HUES64 (cell line): ENCODE measurements at regions not wholly inside any gene's neighbourhood (a gene's known extent, or its start where the extent isn't known, plus 50 kb on each side); places are given as distances from the start of the nearest gene placed in this dataset.
"Not testable (repeated sequence)": the region's sequence is repeated elsewhere in the genome, so short reads cannot be mapped to it uniquely, and the experiment has no call there.

ENCODE experiments used
- H3K27ac ChIP-seq: 2 replicates; pipeline ENCODE4 v1.7.0; 2013; ENCODE audit warnings: low read depth, low read length, inconsistent platforms
- H3K27me3 ChIP-seq: 2 replicates; pipeline ENCODE4 v1.6.1; 2013; ENCODE audit warnings: mild to moderate bottlenecking, low read length; ENCODE audit not compliant: insufficient read depth
- H3K36me3 ChIP-seq: 2 replicates; pipeline ENCODE4 v1.6.1; 2013; ENCODE audit warnings: mild to moderate bottlenecking, low read length; ENCODE audit not compliant: insufficient read depth
- H3K4me1 ChIP-seq: 2 replicates; pipeline ENCODE4 v1.6.1; 2013; ENCODE audit warnings: mild to moderate bottlenecking, low read length, moderate library complexity; ENCODE audit not compliant: insufficient read depth
- H3K4me3 ChIP-seq: 2 replicates; pipeline ENCODE4 v1.5.1; 2013; ENCODE audit warnings: mild to moderate bottlenecking, low read length, moderate library complexity
- H3K9ac ChIP-seq: 2 replicates; pipeline ENCODE4 v1.6.1; 2013; ENCODE audit warnings: mild to moderate bottlenecking, low read depth, low read length
- H3K9me3 ChIP-seq: 2 replicates; pipeline ENCODE4 v1.6.1; 2013; ENCODE audit warnings: low read depth, low read length; ENCODE audit not compliant: insufficient read depth
- WGBS: fragments of 150-250, 120-280 bp; methylation state at CpG from one replicate; pipeline ENCODE4 v1.1.7; 2013; ENCODE audit warnings: missing lambda C conversion rate; 5-methylcytosine and 5-hydroxymethylcytosine counted together

DNA sequence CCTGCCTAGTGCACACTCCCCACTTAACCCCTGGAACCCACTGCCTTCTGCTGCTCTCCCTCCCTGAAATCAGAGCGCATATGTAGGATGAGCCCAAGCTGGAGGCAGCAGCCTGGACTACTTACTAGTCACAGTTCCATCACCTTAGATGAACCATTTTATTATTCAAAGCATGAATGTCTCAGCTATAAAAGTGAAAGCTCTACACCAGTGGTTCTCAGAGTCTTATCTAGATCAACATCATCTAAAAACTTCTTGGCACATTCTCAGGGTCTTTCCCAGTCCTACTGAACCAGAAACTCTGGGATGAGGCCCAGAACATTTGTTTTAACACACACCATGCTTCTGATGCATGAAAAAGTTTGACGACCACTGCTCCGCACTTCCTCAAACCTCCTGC is 100.3 kb upstream of the ANK3 start:
- Histone ChIP-seq H3K27ac (no peak overlapping the region), H3K9me3 (no peaks in the 10 kb centered on the region), H3K4me1 (no peaks in the 10 kb centered on the region), H3K36me3 (no peaks in the 10 kb centered on the region), H3K9ac (no peak overlapping the region), H3K27me3 (no peaks in the 10 kb centered on the region), H3K4me3 (no peak overlapping the region)
- 93% methylated on average over 3 of the region's 3 CpGs for WGBS

DNA sequence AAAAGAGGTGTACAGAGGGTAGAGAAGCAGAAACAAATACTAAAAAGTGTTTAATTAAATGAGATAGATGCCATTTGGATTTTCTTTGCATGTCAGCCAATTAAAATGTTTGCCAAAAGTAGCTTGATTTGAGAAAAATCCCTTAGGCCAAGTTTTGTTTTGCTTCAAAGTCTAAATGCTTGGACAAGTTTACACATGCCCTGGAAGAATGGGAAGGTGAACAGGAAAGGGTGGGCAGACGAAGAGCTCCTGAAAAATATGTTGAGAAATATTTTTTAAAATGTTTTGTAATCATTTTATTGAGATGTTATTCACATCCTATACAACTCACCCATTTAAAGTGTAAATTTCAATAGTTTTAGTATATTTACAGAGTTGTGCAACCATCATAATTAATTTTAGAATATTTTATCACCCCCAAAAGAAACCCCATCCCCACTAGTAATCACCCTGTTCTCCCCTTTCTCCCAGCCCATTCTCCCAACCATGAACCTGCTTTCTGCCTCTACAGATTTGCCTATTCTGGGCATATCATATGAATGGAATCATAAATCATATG is 98.5 kb upstream of the ANK3 start:
- 100% methylated on average over 1 of the region's 1 CpG for WGBS
- H3K27me3 ChIP-seq = no peaks in the 10 kb centered on the region
- H3K9ac ChIP-seq = no peak overlapping the region
- H3K27ac ChIP-seq = no peak overlapping the region
- no peaks in the 10 kb centered on the region for H3K9me3 ChIP-seq
- H3K4me1 ChIP-seq = no peaks in the 10 kb centered on the region
- H3K4me3 ChIP-seq = no peak overlapping the region
- no peaks in the 10 kb centered on the region for H3K36me3 ChIP-seq

DNA sequence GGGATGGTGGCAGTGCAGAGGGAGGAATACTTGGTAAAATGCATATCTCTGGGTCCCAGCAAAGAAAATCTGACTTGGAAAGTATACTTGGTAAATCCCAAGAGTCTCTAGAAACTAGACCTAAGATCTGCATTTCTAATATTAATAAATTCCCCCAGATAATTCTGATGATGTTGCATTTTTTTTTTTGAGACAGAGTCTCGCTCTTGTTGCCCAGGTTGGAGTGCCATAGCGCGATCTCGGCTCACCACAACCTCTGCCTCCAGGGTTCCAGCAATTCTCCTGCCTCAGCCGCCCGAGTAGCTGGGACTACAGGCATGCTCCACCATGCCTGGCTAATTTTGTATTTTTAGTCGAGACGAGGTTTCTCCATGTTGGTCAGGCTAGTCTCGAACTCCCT is 97.9 kb upstream of the ANK3 start:
- Histone ChIP-seq H3K27me3 (no peaks in the 10 kb centered on the region), H3K27ac (no peak overlapping the region), H3K4me3 (no peak overlapping the region), H3K36me3 (no peaks in the 10 kb centered on the region), H3K9ac (no peak overlapping the region), H3K4me1 (no peaks in the 10 kb centered on the region), H3K9me3 (no peaks in the 10 kb centered on the region)
- 86% methylated on average over 9 of the region's 9 CpGs for WGBS

DNA sequence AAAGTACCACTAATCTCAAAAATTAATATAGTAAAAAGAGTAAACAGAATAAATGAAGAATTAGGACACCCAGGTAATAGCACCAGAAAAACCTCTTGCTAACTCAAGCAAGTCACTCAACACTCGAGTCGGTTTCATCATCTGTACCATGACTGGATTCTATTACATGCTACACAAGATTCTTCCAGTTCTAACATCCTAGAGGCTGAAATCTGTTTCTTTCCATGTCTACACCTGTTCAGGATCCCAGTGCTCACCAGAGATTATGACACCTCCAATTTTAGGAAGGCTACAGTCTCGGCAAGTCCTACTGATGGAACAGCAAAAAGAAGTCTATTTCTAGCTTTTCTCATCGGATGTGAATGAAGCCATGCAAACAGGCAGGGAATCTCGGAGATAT is 95.3 kb upstream of the ANK3 start:
- 0 out of 2 replicates have a peak, but pooled peaks cover under 1% of the 10 kb centered on the region for H3K4me1 ChIP-seq
- no peaks in the 10 kb centered on the region for H3K9me3 ChIP-seq
- no peaks in the 10 kb centered on the region for H3K27me3 ChIP-seq
- H3K9ac ChIP-seq = no peak overlapping the region
- no peak overlapping the region for H3K27ac ChIP-seq
- WGBS = 93% methylated on average over 5 of the region's 5 CpGs
- no peaks in the 10 kb centered on the region for H3K36me3 ChIP-seq
- no peak overlapping the region for H3K4me3 ChIP-seq

DNA sequence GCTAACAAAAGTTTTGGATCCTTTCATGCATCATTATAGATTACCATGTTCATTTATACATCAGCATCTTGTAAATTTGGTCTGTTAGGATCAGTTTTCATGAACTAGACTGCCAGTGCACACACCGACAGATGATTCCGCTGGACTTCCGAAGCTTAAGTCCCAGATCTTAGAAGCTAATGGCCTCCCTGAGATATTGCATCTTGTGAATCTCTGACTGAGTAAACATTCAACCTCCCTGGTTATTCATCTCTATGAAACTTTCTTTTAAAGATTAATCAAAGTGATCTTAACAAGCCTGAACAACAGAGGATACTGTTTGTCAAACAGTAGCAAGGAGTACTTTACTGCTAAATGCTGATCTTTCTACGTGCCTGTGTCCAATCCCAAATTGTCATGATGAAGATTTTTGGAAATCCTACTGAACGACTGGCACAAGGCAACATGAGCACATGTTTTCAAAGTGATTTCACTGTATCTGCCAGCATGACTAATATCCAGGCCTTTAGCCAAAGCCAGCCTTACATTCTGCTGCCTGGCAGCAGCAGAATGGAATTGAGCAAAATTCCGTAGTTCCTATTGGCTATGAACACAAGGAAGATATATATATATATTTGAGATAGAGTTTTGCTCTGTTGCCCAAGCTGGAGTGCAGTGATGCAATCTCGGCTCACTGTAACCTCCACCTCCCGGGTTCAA is 91.3 kb upstream of the ANK3 start:
- Histone ChIP-seq H3K36me3 (no peaks in the 10 kb centered on the region), H3K27ac (no peak overlapping the region), H3K9ac (no peak overlapping the region), H3K27me3 (no peaks in the 10 kb centered on the region), H3K9me3 (no peaks in the 10 kb centered on the region), H3K4me3 (no peak overlapping the region), H3K4me1 (peaks cover 12% of the 10 kb centered on the region)
- WGBS = 96% methylated on average over 8 of the region's 8 CpGs

DNA sequence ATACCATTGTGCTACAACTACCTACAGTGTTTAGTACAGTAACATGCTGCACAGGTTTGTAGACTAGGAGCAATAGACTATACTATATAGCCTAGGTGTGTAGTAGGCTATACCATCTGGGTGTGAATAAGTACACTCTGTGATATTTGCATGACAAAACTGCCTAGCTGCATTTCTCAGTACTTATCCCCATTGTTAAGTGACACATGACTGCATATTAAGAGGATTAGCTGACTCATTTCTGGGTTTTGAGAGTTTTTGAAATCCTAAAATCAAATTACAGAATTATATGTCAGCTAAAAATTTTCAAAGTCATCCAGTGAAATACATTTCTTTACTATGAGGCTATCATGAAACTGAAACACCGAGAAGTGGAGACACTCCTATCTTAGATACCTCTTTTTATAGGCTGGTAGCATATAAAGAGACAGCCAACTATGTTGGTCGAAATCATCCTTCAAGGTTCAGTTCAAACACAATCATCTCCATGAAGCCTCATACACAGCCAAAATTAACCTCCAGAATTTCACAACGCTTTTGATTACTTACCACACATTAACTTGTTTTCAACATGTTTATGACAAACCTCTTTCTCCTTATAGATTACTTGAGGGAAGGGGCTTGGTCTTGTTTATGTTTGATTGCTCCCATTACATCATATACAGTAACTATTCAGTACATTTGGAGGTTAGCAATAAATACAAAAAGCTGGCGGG is 89.8 kb upstream of the ANK3 start:
- Histone ChIP-seq H3K9me3 (no peaks in the 10 kb centered on the region), H3K36me3 (no peaks in the 10 kb centered on the region), H3K27ac (no peak overlapping the region), H3K27me3 (no peaks in the 10 kb centered on the region), H3K4me1 (peaks cover 12% of the 10 kb centered on the region), H3K9ac (no peak overlapping the region), H3K4me3 (no peak overlapping the region)
- 93% methylated on average over 4 of the region's 4 CpGs for WGBS

DNA sequence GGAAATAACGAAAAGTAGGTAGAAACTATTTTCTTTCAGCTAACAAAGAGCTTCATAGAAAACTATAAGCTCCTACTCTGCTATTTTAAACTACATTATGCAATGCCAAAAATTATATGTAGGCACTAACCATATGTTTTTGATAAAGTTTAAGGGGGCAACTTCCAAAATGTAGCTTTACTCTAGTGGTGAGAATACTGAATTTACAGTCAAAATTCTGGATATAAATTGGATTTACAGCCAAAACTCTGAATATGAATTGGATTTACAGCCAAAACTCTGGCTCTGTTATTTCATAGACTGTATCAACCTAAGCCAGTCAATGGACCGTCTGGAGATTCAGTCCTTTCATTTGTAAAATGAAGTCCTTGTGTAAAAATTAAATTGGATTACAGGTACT is 86.8 kb upstream of the ANK3 start:
- Histone ChIP-seq H3K27me3 (no peaks in the 10 kb centered on the region), H3K4me1 (peaks cover 12% of the 10 kb centered on the region), H3K9me3 (no peaks in the 10 kb centered on the region), H3K36me3 (no peaks in the 10 kb centered on the region), H3K4me3 (no peak overlapping the region), H3K9ac (no peak overlapping the region), H3K27ac (no peak overlapping the region)
- 100% methylated on average over 2 of the region's 2 CpGs for WGBS

DNA sequence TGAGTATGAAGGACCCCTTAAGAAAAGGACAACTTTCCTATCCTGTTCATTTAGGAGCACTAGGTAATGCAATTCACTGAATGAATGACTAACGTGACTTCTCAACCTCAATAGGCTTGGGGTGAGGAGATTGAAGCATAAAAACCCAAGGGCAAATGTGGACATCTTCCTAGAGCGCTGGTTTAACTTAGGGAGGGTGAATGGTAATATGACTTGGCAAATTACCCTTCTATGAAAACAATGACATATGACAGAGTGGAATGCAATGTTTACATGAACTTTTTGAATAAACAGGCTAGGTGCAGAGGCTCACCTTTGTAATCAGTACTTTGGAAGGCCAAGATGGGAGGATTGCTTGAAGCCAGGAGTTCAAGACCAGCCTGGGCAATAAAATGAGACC is 83.9 kb upstream of the ANK3 start:
- H3K4me1 ChIP-seq = no peaks in the 10 kb centered on the region
- no peak overlapping the region for H3K4me3 ChIP-seq
- H3K9ac ChIP-seq = no peak overlapping the region
- H3K27me3 ChIP-seq = no peaks in the 10 kb centered on the region
- H3K27ac ChIP-seq = no peak overlapping the region
- no peaks in the 10 kb centered on the region for H3K9me3 ChIP-seq
- 100% methylated on average over 2 of the region's 2 CpGs for WGBS
- no peaks in the 10 kb centered on the region for H3K36me3 ChIP-seq

DNA sequence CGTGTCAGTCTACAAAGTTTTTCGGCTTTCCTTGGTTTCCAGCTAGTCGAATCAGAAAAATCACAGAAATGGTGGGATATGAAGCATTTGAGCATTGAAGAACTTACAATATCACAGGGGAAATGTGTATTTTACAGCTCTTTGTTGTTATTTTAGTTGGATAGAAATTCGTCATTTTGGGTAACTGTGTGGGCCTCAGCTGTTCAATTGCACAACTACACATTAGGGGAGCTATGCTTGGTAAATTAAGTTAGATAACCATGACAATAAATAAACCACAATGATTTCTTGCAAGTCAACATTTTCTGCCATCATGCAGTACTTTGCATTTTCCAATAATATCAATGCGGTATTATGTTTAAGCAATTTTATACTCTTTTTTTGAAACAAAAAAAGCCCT is 80.4 kb upstream of the ANK3 start:
- Histone ChIP-seq H3K4me1 (no peaks in the 10 kb centered on the region), H3K27ac (no peak overlapping the region), H3K9me3 (no peaks in the 10 kb centered on the region), H3K27me3 (no peaks in the 10 kb centered on the region), H3K4me3 (no peak overlapping the region), H3K9ac (no peak overlapping the region), H3K36me3 (no peaks in the 10 kb centered on the region)
- WGBS = 98% methylated on average over 4 of the region's 5 CpGs

DNA sequence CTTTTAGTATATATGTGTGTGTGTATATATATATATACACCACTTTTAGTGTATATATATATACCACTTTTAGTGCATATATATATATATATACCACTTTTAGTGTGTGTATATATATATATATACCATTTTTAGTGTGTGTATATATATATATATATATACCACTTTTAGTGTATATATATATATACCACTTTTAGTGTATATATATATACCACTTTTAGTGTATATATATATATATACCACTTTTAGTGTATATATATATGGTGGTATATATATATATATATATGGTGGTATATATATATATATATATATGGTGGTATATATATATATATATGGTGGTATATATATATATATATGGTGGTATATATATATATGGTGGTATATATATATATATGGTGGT is 79.5 kb upstream of the ANK3 start:
- not testable (repeated sequence) for H3K9ac ChIP-seq, H3K4me3 ChIP-seq, H3K4me1 ChIP-seq, H3K36me3 ChIP-seq, H3K27me3 ChIP-seq, H3K27ac ChIP-seq, H3K9me3 ChIP-seq

DNA sequence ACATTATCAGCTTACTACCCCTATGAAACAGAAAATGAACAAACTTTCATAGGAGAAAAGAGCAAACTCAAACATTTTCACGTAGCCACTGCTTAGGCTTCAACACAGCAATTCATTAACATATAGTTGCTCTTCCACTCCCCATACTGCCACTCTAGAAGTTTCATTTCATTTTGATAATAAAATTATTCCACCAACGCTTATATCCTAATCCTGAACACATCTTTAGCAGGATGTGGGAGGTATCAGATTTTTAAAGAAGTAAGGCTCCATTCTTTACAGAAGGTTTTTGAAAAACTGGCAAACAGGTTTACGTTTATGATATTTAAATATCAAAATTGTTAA is 77.5 kb upstream of the ANK3 start:
- Histone ChIP-seq H3K27me3 (no peaks in the 10 kb centered on the region), H3K9ac (no peak overlapping the region), H3K36me3 (no peaks in the 10 kb centered on the region), H3K9me3 (no peaks in the 10 kb centered on the region), H3K27ac (no peak overlapping the region), H3K4me1 (no peaks in the 10 kb centered on the region), H3K4me3 (no peak overlapping the region)
- WGBS = 87% methylated on average over 1 of the region's 3 CpGs
